Fibroblast of lung (primary cell): ENCODE measurements at regions not wholly inside any gene's neighbourhood (a gene's known extent, or its start where the extent isn't known, plus 50 kb on each side); places are given as distances from the start of the nearest gene placed in this dataset.
"Not testable (repeated sequence)": the region's sequence is repeated elsewhere in the genome, so short reads cannot be mapped to it uniquely, and the experiment has no call there.

Source experiments
- DNase-seq, 2 donors: peaks; one replicate each; pipeline versions ENCODE4 v3.0.0 to v3.0.0-alpha.2; 2010; ENCODE audit warnings: low read depth in 2 of 2
- H2AFZ ChIP-seq: 2 replicates; pipeline ENCODE4 v1.5.1; 2012; ENCODE audit warnings: low read length, control low read depth, inconsistent platforms
- H3K27ac ChIP-seq: 2 replicates; pipeline ENCODE4 v1.5.1; 2011; ENCODE audit warnings: low read length, control low read depth; ENCODE audit not compliant: insufficient read depth
- H3K27me3 ChIP-seq: 2 replicates; pipeline ENCODE4 v1.5.1; 2011; ENCODE audit warnings: mild to moderate bottlenecking, low read length; ENCODE audit not compliant: control insufficient read depth, insufficient read depth
- H3K36me3 ChIP-seq: 2 replicates; pipeline ENCODE4 v1.5.1; 2011; ENCODE audit warnings: low read length; ENCODE audit not compliant: control insufficient read depth, insufficient read depth
- H3K4me1 ChIP-seq: 2 replicates; pipeline ENCODE4 v1.5.1; 2011; ENCODE audit warnings: low read length; ENCODE audit not compliant: control insufficient read depth, insufficient read depth; ENCODE audit errors: extremely low read depth
- H3K4me2 ChIP-seq: 2 replicates; pipeline ENCODE4 v1.5.1; 2011; ENCODE audit warnings: low read length, control low read depth; ENCODE audit not compliant: insufficient read depth; ENCODE audit errors: extremely low read depth
- H3K4me3 ChIP-seq, 4 experiments: fragments of 200-600 bp in 1 of 4; sonication (generic) in 1 of 4; replicated peaks in 1 of 4; 2 replicates each; pipeline ENCODE4 v1.5.1; 2011 to 2016; ENCODE audit warnings: low read length in 4 of 4, low read depth in 3 of 4, mild to moderate bottlenecking in 3 of 4, control low read depth in 2 of 4, inconsistent platforms in 1 of 4, mixed read lengths in 1 of 4; ENCODE audit not compliant: insufficient read depth in 1 of 4; ENCODE audit errors: control extremely low read depth in 1 of 4
- H3K79me2 ChIP-seq: 2 replicates; pipeline ENCODE4 v1.5.1; 2012; ENCODE audit warnings: mild to moderate bottlenecking, low read length, inconsistent platforms; ENCODE audit not compliant: control insufficient read depth, insufficient read depth
- H3K9ac ChIP-seq: 2 replicates; pipeline ENCODE4 v1.5.1; 2011; ENCODE audit warnings: mild to moderate bottlenecking, low read length, control low read depth; ENCODE audit not compliant: insufficient read depth
- H3K9me3 ChIP-seq: 2 replicates; pipeline ENCODE4 v1.5.1; 2012; ENCODE audit warnings: low read depth, low read length; ENCODE audit not compliant: control insufficient read depth, insufficient read depth
- H4K20me1 ChIP-seq: 2 replicates; pipeline ENCODE4 v1.5.1; 2011; ENCODE audit warnings: low read length; ENCODE audit not compliant: control insufficient read depth, insufficient read depth; ENCODE audit errors: extremely low read depth
- CTCF ChIP-seq, 2 donors: IDR thresholded peaks in 1 of 2; conservative IDR thresholded peaks in 1 of 2; 1 replicate in 1 of 2; 2 replicates in 1 of 2; pipeline ENCODE4 v1.5.1; 2011 to 2012; ENCODE audit warnings: low read length in 2 of 2, control low read depth in 1 of 2, inconsistent platforms in 1 of 2, low read depth in 1 of 2, mild to moderate bottlenecking in 1 of 2
- EZH2 ChIP-seq: IDR thresholded peaks from 2 replicates; pipeline ENCODE4 v1.5.1; 2012; ENCODE audit warnings: low read length, control low read depth, mild to moderate bottlenecking; ENCODE audit errors: missing control alignments

GRCh38 chrX:128685387-128685786, 633.2 kb upstream of the ACTRT1 start:
- H3K9me3 ChIP-seq, result no peaks in the 10 kb centered on the region
- no peak overlapping the region for H3K4me2 ChIP-seq
- no peaks in the 10 kb centered on the region for H4K20me1 ChIP-seq
- no peaks in the 10 kb centered on the region for H3K36me3 ChIP-seq
- no peaks in the 10 kb centered on the region for H3K79me2 ChIP-seq
- no peak overlapping the region for H3K9ac ChIP-seq
- no peak overlapping the region for H3K27ac ChIP-seq
- no peaks in the 10 kb centered on the region for H3K4me1 ChIP-seq
- no peaks in the 10 kb centered on the region for H3K27me3 ChIP-seq
- DNase-seq, result no peak
- no peak overlapping the region for H2AFZ ChIP-seq
- no peak overlapping the region for H3K4me3 ChIP-seq
- TF ChIP-seq EZH2 (no peak), CTCF (conservative IDR thresholded peaks at IDR 0.05 in 1 of 2, IDR thresholded peaks at IDR 0.05 in 1 of 2; ENCODE audit: low read depth in 1 of 2, low read length in 2 of 2) (no peak)

DNA sequence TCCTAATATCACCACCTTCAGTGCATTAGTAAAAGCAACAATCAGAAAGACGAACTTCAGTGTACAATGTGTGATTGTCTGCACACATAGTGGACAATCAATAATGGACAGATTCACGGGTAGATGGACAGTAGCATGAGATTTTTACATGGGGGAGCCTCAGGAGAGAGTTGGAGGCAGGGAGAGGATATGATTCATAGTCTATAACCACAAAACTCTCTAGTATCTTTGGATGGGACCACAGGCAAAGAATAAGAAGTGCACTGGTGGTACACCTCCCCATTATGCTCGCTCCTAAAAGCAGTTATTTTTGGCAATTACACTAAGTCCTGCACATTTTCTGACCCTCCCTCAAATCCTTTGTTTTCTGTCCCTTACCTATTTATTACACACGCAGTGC, 624.4 kb upstream of the ACTRT1 start:
- TF ChIP-seq CTCF (conservative IDR thresholded peaks at IDR 0.05 in 1 of 2, IDR thresholded peaks at IDR 0.05 in 1 of 2; ENCODE audit: low read depth in 1 of 2, low read length in 2 of 2) (no peak), EZH2 (no peak)
- H3K27me3 ChIP-seq, result no peaks in the 10 kb centered on the region
- no peak overlapping the region for H3K4me2 ChIP-seq

DNA sequence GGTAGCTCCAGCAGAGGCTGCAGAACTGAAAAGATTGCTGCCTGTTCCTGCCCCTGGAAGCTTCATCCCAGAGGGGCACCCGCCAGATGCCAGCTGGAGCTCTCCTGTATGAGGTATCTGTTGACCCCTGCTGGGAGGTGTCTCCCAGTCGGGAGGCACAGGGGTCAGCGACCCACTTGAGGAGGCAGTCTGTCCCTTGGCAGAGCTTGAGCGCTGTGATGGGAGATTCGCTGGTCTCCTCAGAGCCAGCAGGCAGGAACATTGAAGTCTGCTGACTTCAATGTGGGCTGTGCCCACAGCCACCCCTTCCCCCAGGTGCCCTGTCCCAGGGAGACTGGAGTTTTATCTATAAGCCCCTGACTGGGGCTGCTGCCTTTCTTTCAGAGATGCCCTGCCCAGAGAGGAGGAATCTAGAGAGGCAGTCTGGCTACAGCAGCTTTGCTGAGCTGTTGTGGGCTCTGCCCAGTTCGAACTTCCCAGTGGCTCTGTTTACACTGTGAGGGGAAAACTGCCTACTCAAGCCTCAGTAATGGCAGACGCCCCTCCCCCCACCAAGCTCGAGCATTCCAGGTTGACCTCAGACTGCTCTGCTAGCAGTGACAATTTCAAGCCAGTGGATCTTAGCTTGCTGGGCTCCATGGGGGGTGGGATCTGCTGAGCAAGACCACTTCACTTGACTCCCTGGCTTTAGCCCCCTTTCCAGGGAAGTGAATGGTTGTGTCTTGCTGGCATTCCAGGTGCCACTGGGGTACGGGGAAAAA, 622.3 kb upstream of the ACTRT1 start:
- H3K36me3 ChIP-seq, H3K79me2 ChIP-seq, H3K4me3 ChIP-seq, H3K4me1 ChIP-seq, DNase-seq, H4K20me1 ChIP-seq, H2AFZ ChIP-seq, H3K9ac ChIP-seq, H3K4me2 ChIP-seq, H3K27ac ChIP-seq, H3K27me3 ChIP-seq, H3K9me3 ChIP-seq: not testable (repeated sequence)

More for the DNA sequence above, 624.4 kb upstream of the ACTRT1 start:
- DNase-seq, result peak in 1 of 2 donors; percentile 5
- Histone ChIP-seq H3K36me3 (no peaks in the 10 kb centered on the region), H3K9ac (no peak overlapping the region), H2AFZ (no peak overlapping the region), H3K4me3 (no peak overlapping the region), H3K4me1 (no peaks in the 10 kb centered on the region), H3K27ac (no peak overlapping the region), H3K79me2 (no peaks in the 10 kb centered on the region), H3K9me3 (no peaks in the 10 kb centered on the region), H4K20me1 (no peaks in the 10 kb centered on the region)
